Heart left ventricle (tissue), 16 donors: ENCODE measurements at regions not wholly inside any gene's neighbourhood (a gene's known extent, or its start where the extent isn't known, plus 50 kb on each side); places are given as distances from the start of the nearest gene placed in this dataset.
A peak's percentile ranks its signal among the peaks of the same experiment; 100 is the strongest.

Experiments
- ATAC-seq, 4 donors: fragments of 200-7000 bp; cut with Tn5 transposase; one replicate each; pipeline ENCODE4 v1.9.1; 2020 to 2022; ENCODE audit warnings: moderate library complexity in 4 of 4, mild to moderate bottlenecking in 3 of 4, moderate number of reproducible peaks in 1 of 4
- DNase-seq, 5 donors: peaks; one replicate each; pipeline ENCODE4 v3.0.0-alpha.2; 2020
- H3K27ac ChIP-seq, 12 donors: fragments of 200-600 bp; sonication (generic) in 4 of 12; one replicate each; pipeline versions ENCODE4 v1.5.0 to v1.8.0; 2016 to 2022; ENCODE audit warnings: mild to moderate bottlenecking in 2 of 12
- H3K27me3 ChIP-seq, 9 donors: fragments of 200-600 bp; sonication (generic) in 2 of 9; one replicate each; pipeline versions ENCODE4 v1.5.1 to v1.8.0; 2016 to 2022; ENCODE audit warnings: mild to moderate bottlenecking in 3 of 9
- H3K36me3 ChIP-seq, 9 donors: fragments of 200-600 bp; sonication (generic) in 2 of 9; one replicate each; pipeline versions ENCODE4 v1.5.0 to v1.8.0; 2018 to 2022; ENCODE audit warnings: mild to moderate bottlenecking in 2 of 9
- H3K4me1 ChIP-seq, 12 donors: fragments of 200-600 bp; sonication (generic) in 4 of 12; one replicate each; pipeline versions ENCODE4 v1.5.0 to v1.8.0; 2016 to 2022; ENCODE audit warnings: mild to moderate bottlenecking in 3 of 12
- H3K4me3 ChIP-seq, 12 donors: fragments of 200-600 bp; sonication (generic) in 4 of 12; one replicate each; pipeline versions ENCODE4 v1.5.0 to v1.8.0; 2017 to 2022; ENCODE audit warnings: mild to moderate bottlenecking in 9 of 12, moderate library complexity in 4 of 12
- H3K9me3 ChIP-seq, 12 donors: fragments of 200-600 bp; sonication (generic) in 4 of 12; one replicate each; pipeline versions ENCODE4 v1.5.0 to v1.8.0; 2016 to 2022; ENCODE audit warnings: mild to moderate bottlenecking in 1 of 12
- CTCF ChIP-seq, 12 donors: fragments of 200-600 bp; sonication (generic) in 4 of 12; IDR thresholded peaks; one replicate each; pipeline versions ENCODE4 v1.5.0 to v1.8.0; 2018 to 2022; ENCODE audit warnings: antibody characterized with exemption in 12 of 12, mild to moderate bottlenecking in 5 of 12
- POLR2A ChIP-seq, 2 donors: fragments of 450-650 bp; IDR thresholded peaks; one replicate each; pipeline ENCODE4 v1.6.1; 2017; ENCODE audit warnings: antibody characterized with exemption in 2 of 2, mild to moderate bottlenecking in 2 of 2, moderate library complexity in 2 of 2
- WGBS, 4 donors: extraction: QIAGEN DNeasy Blood & Tissue Kit in 2 of 4; methylation state at CpG; one replicate each; pipeline versions ENCODE4 v1.1.5 to v1.1.7; 2013 to 2018; 5-methylcytosine and 5-hydroxymethylcytosine counted together
- intact Hi-C, 10 donors: fragments of 100-400 bp; cut with DNase I; formaldehyde crosslinking; loops; one replicate each; pipeline versions ENCODE4 v1.11.1 to v1.14.2; 2022
- donor health status: ischemic (EF 13 %, LVEDD 7.1; RV severe dilation, severe dysfunction).
- donor health status: healthy with polysubstance abuse.
- donor health status: DM: no; HTN: yes; CAD: no.
- donor health status: DM: no; HTN: no; CAD: no.
- donor health status: ischemic (EF 25% LVEDD 6.9; RV normal size, moderate dysfunction).
- donor health status: ischemic (EF 25% LVEDD 5.7; RV mildly dilated, moderate dysfunction).
- donor health status: healthy.
- donor health status: DM: yes; HTN: yes; CAD: no.
- donor health status: ischemic (EF 35%, LVEDD 5.7; RV mildly dilated, moderate dysfunction).
- donor health status: nonischemic (EF 11% LVEDD 7.7; RV severe dilation, severe dysfunction).
- donor health status: DM: yes; HTN: yes; CAD: no.
- donor health status: PGD.
- donor health status: ischemic (EF 29% LVEDD 5.4; RV normal size, mild dysfunction).
- donor health status: nonischemic (EF 23%, LVEDD 6.1; RV moderate dilation, normal function).

- Histone ChIP-seq H3K4me1 (peaks cover 0 to 72% (median 40%) of the 10 kb centered on the region in 12 donors), H3K27ac (peak overlapping the region in 9 of 12 donors; percentile 9 to 79 (median 41)), H3K4me3 (no peak overlapping the region), H3K36me3 (no peaks in the 10 kb centered on the region), H3K27me3 (no peaks in the 10 kb centered on the region), H3K9me3 (no peaks in the 10 kb centered on the region)
- WGBS, 4 donors: 58 to 69% (median 63%) methylated on average over 4 of the region's 4 CpGs
- ATAC-seq: peak in 3 of 4 donors; percentile 41 to 58 (median 48)
- TF ChIP-seq POLR2A (IDR thresholded peaks at IDR 0.05): no peak
- TF ChIP-seq CTCF (IDR thresholded peaks at IDR 0.05): peak in 1 of 12 donors; percentile 15
- peak in 2 of 5 donors; percentile 31 to 53 for DNase-seq
- intact Hi-C loops: no loop called here
These were observed 74.7 kb downstream of the MRPL14 start for GRCh38 chr6:44052419-44053023.

- peak overlapping the region in 9 of 12 donors; percentile 38 to 79 (median 51) for H3K27ac ChIP-seq
- H3K9me3 ChIP-seq: no peaks in the 10 kb centered on the region
- intact Hi-C loops: no loop called here
- DNase-seq (peak in 2 of 5 donors; percentile 45 to 63), ATAC-seq (peak in 3 of 4 donors; percentile 24 to 64 (median 25))
- no peaks in the 10 kb centered on the region for H3K36me3 ChIP-seq
- TF ChIP-seq CTCF (IDR thresholded peaks at IDR 0.05): no peak
- no peak for TF ChIP-seq POLR2A (IDR thresholded peaks at IDR 0.05)
- H3K4me1 ChIP-seq: peaks cover 0 to 63% (median 31%) of the 10 kb centered on the region in 12 donors
- H3K27me3 ChIP-seq: no peaks in the 10 kb centered on the region
- 41 to 72% (median 60%) methylated on average over 3 of the region's 3 CpGs for WGBS, 4 donors
- no peak overlapping the region for H3K4me3 ChIP-seq
These were observed 75.7 kb downstream of the MRPL14 start for GRCh38 chr6:44051515-44051914.

GRCh38 chr6:44050872-44051505 is 76.3 kb downstream of the MRPL14 start:
- peak overlapping the region in 10 of 12 donors; percentile 15 to 79 (median 47) for H3K27ac ChIP-seq
- 58 to 63% (median 62%) methylated on average over 6 to 7 of the region's 7 CpGs for WGBS, 4 donors
- no peaks in the 10 kb centered on the region for H3K27me3 ChIP-seq
- DNase-seq (peak in 2 of 5 donors; percentile 34 to 41), ATAC-seq (peak in 2 of 4 donors; percentile 9 to 22)
- no peaks in the 10 kb centered on the region for H3K36me3 ChIP-seq
- TF ChIP-seq CTCF (IDR thresholded peaks at IDR 0.05) (no peak), POLR2A (IDR thresholded peaks at IDR 0.05) (no peak)
- intact Hi-C loops: no loop called here
- H3K4me1 ChIP-seq: peaks cover 0 to 63% (median 30%) of the 10 kb centered on the region in 12 donors
- no peaks in the 10 kb centered on the region for H3K9me3 ChIP-seq
- no peak overlapping the region for H3K4me3 ChIP-seq
